HG02840 (cell line): ENCODE measurements at regions not wholly inside any gene's neighbourhood (a gene's known extent, or its start where the extent isn't known, plus 50 kb on each side); places are given as distances from the start of the nearest gene placed in this dataset.

ENCODE experiments used
- ATAC-seq: cut with Tn5 transposase; IDR thresholded peaks from one replicate; pipeline ENCODE4 v1.9.1; 2021; ENCODE audit warnings: mild to moderate bottlenecking, moderate library complexity, moderate number of reproducible peaks; ENCODE audit not compliant: unreplicated experiment, low FRiP score

DNA sequence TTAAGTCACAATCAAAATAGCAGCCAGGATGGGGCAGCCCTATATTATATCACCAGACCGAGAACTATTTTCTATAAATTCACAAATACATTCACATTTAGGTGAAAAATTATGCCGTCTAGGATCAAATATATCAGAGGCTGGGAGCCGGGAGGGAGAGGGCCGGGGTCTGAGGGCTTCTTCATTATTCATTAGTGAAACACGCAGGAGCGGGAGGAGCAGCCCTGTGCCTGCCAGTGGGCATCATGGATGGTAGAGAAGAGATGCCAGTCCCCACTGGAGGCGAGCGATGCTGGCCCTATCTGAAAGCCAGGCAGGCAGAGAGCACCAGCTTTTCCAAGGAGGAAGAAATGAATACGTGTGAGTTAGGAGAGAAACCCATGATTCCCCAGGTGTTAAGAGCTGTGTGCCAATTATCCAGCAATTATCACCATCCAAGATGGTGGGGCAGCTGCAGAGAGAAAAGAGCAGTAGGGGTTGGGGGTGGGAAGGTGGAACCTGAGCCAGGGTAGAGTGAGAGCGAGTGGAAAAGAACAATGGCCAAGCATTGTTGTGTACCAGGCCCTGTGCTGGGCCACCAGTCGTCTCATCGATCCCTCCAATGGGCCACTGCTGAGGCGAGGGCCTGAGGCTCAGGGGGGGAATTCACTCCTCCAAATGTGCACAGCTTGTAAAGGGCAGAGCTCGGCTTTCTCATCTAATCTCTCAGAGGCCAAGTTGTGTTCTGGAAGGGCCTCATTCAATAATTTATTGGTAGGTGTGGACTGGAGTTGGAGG lies 261.3 kb upstream of the TLE3 start:
- no peak for ATAC-seq

DNA sequence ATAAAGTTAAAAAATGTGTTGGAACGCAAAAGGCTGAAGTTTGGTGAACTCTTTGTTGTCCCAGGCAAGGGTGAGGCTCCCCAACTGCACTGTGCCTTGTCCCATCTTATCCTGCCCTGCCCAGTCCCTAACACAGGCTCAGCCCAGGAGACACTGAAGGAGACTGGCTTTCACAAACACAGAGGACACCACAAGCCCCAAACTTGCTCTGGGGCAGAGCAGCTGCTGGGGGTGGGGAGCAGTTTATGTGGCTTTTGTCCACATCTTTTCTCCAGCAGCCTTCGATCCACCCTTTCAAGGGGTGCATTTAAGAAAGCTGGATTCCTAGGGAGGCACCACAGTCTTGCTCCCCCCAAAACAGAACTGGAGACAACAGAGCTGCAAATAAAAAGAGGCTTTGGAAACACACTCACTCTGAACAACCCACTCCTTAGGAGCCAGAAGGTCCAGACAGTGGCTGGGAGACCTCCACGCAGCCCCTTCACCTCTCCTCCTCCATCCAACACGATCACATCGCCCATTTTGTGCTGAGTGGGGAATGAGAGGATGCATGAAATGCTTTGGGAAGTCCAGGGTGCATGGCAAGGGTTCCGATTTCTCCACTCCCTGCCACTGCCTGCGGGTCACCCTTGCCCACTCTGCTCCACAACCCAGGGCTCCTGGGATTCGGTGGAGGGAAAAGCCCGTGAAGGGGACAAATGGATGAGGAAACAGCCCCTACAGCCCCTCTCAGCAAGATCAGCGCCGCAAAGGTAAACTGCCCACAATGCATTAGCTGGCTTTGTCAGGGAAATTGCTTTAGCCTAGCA lies 260.5 kb upstream of the TLE3 start:
- ATAC-seq: no peak

DNA sequence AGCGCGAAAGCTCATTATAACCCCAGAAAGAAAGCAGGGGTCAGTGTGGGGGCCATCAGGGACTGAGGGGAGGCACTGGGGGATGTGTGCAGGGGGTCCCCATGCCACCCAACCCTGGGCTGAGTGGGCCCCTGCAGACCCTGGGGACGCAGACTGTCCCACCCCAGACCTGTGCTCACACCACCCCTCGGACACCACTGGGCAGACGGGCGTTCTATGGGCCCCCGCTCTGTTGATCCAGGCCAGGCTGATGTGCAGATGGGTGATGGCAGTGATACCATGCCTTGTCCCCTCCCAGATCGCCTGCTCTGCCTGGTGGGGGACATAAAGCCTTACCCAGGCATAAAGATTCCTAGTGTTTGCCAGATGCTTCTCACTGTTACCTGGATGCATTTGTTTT lies 259.7 kb upstream of the TLE3 start:
- no peak for ATAC-seq

DNA sequence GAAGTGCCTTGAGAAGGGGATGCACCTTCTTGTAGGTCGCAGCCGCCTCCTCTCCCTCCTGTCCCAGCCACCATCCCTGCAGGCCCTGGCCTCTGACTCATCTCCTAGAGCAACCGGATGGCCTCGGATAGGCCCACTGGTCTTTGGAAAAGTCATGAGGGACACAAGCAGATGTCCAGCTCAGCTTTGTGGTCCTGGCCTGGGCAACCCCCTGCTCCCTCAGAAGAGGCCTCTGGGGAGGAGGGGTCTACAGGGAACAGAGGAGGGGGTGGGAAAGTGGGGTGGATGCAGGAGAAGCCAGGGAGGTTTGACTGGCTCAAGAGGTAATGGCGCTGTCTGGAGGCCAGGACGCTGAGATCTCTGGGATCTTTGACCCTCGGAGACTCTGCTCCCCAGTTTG lies 259.2 kb upstream of the TLE3 start:
- ATAC-seq: no peak

DNA sequence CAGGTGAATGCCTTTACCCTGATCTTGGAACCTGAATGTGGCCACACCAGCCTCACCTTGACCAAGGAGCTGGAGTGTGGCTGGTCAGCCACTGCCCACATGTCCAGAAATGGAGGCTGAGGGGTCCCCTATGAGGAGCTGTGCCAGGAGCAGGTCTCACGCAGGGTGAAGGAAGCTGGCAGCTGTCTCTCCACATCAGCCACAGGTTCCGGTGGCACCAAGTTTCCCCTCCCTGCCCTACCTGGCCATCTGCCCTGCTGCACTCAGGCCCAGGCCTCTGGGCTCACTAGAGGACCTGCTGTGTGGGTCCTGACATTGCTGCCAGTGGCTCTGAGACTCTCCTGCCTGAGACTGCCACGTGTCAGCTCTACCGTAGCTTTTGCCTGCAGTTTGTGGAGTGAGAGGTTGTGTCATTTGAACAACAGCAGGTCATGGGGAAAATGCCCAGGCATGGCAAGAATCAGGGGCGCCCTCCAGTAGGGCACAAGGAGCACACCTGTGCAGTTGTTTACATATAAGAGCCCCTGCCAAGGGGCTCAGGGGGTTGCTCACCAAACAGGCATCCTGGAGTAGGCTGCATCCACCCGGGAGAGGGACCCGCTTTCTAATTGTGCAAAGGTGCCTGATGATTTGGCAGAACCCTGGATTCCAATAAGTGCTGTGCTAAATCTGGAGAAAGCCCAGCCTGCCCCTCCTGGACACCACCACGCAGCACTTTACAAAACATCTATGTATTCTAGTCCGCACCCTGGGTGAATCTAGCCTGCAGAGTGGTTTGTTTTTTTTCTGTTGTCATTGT lies 258.5 kb upstream of the TLE3 start:
- no peak for ATAC-seq

DNA sequence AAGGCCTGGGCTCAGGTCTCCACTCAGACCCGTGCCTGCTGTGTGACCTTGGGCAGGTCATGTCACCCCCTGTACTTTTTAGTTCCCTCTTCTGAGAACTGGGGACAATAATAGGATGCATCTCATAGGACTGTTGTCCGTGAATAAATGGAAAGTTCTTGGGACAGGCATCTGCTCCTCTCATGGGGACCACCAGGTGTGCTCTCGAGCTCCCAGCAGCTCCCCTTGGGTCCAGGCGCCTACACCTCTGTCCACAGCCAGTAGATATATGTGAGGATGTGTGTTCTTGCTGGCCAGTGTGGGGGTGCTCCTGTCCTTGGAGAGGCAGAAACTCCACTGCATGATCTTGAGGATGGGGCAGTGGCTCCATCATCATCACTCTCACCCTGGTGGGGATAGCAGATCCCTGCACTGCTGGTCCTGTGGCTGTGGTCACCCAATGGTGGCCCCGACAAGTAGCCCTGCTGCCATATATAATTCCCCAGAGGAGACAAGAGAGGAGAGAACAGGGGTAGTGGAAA lies 257.6 kb upstream of the TLE3 start:
- no peak for ATAC-seq

DNA sequence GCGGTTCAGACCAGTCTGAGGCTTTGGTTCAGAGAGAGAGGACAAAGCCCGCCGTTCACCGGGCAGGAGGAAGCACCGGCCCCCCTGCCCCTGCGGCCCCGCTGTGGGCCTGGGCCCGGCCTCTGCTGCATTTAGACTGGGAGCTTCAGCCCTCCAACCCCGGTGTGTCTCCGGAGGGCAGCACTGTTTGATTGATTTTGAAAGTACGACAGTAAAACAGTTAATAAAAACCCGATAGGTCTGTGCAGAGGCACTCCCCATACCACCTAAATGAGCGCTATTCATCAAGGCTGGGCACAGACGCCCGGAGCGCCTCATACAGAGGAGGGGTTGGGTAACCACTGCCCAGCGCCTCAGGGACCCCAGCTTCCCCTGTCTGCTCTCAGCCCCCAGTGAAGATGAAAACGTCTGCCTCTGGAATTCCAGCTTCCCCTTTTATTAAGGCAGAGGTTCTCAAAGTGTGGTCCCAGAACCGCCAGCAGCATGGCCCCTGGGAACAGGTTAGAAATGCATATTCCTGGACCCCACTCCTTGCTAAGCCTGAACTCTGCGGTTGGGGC lies 256.7 kb upstream of the TLE3 start:
- no peak for ATAC-seq

DNA sequence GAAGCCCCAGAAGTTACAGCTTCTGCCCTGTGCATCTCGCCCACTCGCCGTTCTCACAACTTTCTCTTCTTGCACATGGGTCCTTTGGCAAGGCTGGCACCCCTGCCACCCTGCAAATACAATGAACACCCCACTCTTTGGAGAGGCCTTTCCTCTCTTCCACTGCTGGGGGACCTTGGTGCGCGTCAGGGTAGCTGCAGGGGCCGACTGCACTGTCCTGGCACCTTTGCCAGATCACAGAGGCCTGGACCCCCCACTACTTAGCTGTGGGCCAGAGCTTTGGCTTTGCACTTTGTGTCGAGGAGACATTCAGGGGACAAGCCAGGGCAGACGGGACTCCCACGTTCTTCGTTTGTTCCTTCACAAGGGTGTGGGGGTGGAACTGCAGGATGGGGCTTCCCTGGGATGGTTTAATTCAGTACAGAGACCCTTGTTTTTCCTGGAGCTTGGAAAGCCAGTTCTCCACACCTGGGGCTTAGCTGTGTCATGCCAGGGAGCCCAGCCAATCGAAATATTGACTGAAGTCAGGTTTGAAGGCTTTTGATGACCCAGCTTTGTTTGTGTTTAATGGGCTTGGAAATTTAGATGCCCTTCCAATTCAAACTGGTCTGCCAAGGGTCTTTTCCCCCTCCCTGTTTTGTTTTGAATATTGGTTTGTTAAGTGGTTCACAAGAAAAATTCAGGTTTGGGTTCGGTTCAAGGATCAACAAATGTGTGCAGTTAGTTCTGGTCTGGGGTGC lies 256.1 kb upstream of the TLE3 start:
- no peak for ATAC-seq

DNA sequence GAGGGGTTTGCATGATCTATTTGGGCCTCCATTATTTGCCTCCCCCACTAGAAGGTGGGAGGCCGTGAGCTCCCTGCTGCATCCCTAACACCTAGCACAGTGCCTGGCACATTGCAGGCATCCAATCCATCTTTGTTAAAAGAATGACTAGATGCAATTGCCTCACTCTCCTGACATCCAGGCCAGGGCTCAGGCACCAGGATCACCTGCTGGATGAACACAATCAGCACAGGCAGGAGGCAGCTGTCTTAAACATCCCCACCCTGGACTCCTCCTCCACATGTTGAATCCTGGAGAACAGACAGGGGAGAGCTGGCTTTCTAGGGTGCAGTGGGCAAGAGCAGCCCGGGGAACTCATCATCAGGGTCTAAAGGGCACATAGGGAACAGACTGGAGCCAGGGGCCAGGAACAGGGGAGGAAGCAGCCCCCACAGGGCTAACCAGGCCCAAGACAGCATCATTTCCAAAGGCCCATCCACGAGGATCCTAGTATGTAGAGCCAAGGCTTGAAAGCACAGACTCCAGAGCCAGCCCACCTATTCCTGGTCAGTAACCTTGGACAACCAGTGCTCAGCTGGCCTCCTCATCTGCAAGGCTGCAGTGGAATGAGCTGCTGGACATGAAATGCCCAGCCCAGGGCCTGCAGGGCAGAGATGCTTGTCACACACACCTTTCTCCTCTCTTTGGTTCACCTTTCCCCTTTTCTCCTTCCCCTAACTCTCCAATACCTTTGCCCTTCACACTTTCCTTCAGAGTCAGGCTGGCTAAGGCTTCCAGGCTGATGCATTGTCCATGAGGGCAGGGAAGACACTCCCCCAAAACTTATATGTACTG lies 254.4 kb upstream of the TLE3 start:
- no peak for ATAC-seq

DNA sequence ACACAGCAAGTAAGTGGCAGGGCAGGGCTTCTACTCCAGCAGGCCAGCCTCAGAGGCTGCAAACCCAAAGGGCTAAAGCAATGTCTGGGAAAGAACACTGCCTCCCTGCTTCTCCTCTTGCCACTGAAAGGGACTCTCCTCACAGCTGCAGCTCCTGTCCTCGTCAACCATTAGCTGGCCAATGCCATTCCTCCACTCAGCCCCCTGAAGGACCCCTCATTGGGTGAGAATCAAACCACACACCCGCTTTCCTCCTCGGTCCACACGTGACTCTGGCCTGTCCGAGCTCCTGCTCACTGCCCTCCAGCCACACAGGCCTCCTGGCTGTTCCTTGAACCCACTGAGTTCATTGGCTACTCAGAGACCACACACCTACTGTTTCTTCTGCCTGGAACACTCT lies 253.7 kb upstream of the TLE3 start:
- ATAC-seq: no peak

DNA sequence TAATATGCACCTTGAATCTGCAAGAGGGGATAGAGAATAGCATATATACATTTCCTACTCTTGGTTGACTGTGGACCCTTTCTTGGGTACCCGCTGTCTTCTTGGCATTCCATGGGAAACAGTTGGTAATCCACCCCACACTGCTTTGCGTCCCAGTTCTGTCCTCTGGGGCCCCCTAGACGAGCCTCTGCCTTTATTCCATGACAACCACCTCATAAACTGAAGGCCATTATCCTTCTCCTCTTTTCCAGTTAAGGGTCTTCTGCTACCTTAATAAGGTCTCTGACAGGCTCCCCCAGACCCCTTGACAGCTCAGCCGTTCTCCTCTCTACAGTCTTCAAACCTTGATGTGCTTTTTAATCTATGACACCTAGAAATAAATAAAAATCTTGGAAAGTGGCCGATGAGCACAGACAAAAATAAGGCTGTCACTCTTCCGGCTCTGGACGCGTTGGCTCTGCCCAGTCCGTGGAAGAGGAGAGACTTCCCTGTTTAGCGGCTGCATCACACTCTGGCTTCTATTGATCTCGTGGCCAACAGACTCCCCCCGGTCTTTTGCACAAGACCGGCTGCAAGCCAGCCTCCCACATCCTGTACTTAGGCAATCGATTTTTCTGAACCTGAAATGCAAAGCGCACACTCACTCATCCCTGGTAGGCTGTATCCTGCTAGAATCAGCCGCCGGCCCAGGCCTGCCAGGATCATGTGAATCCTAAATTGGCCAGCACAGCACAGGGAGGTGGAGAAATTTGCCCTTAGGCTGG lies 251.0 kb upstream of the TLE3 start:
- ATAC-seq: no peak

DNA sequence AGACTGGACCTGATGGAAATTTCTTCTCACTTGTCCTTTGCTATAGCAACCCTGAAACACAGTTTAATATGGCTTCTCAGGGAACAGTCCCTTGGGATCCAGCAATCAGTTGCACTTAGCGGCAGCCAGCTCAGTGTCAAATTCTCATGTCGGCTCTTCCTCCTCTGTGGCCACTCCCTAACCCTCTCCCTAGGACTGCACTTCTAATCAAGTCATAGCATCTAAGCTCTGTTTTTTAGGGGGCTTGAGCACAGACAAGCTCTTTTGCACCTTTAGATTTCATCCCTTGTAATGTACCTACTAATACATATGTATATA lies 250.5 kb upstream of the TLE3 start:
- no peak for ATAC-seq

DNA sequence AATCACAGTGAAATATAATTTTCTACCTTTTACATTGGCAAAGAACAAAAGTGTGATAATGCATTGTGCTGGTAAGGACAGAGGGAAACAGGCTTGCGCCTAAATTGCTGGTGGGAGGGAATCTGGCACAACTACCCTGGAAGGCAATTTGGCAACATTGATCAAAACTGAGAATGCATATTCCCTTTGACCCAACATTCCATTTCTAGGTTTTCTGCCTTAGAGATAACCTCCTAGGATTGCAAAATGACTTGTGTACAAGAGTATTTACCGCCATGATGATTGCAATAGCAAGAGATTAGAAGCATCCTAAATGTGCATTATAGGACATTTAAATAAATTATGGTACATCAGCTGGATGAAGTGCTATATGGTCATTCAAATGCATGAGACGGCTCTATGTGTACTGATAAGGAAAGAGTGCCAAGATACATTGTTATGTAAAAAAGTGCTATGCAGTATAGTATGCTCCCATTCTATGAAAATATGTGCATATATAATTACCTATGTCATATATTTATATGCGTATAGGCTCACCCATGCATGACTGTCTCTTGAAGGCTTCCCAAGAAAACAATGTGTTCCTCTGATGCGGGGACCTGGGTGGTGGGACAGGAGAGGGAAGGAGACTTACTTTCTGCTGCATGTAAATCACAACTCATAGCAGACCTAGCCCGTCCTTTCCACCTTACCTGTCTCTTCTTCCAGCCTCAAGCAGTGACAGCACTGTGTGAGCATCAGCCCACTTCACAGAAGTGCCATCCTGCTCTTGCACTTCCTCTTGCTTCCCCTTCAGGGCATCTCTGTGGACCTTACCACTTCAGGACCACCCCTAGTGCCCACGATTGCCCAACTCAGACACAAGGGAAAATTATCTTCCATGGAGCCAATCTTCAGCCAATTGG lies 249.9 kb upstream of the TLE3 start:
- no peak for ATAC-seq

DNA sequence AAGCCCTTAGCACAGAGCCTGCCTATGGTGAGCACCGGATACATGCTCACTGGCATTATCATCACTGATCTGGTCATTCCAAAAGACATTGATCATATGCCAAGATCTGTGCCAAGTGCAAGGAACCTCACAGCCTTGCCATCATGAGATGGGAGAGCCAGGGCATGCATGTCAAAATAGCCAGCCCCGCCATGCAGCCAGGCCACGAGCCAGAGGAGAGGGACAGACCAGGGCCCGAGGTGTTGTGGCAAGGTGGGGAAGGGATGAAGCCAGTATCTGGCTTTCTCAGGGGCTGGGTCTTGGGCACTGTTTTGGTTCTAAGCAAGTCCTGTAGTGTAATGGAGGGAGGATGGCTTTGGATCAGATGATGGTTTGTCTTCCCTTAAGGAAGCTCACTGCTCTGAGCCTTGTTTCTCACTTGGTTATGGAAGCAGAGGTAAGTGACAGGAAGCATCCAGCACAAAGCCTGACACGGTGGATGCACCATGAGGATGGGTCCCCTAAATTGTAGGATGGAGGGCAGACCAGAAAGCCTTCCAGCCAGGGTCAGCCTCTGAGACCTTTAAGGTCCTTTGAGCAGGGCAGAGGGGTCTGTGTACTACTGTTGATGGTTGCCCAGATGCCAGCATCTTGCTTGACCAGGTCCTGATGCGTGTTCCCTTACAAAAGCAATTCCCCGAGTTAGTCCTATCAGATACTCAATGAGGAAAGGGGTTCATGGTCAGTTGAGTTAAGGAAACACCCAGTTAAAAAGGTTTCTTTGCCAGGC lies 247.7 kb upstream of the TLE3 start:
- no peak for ATAC-seq

DNA sequence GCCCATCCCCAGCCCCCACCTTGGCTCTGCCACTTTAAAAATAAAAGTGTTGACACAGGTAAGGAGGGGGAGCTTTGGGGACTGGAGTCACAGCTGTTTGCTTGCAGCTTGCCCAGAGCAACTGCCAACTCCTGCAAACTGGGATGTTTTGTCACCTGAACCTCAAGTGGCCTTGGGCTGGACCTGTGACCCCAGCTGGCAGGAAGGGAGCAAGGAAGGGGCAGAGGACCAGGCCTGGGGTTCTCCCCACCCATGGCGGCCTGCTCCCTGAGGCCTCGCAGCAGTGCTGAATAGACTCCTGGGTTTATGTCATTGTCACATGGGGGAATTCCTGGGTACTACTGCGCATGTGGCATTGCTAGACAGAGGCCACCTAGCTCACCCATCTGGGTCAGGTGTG lies 246.9 kb upstream of the TLE3 start:
- ATAC-seq: no peak

DNA sequence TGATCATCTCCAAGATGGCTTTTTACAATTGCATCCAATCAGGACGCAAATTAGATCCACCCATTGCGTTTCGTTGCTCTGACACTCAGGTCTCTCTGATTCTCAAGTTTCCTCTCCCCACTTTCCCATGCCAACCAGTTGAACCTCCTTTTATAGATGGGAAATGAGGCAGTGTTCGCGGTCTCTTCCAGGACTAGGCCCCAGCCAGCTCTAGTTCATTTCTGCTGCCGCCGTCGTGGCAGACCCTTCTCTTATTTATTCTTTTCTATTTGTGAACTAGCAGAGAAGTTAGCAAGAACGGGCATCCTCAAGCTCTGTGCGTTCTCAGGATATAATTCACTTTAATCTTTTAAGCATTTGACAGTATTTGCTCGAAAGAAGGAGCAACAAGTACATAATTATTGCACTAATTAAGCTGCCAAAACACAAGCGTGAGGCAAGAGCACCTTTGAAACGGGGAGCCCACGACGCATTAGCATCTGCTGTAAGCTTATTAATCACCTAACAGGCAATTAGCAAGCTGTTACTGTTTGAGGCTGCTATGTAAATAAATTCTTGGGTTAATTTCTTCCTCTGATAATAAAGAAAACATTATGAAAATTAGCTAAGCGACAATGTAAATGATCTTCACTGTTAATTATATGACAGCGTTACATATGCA lies 246.4 kb upstream of the TLE3 start:
- ATAC-seq: no peak
